Activated T-cell treated with anti-CD3 and anti-CD28 coated beads for 4 hours (primary cell): ENCODE measurements at regions not wholly inside any gene's neighbourhood (a gene's known extent, or its start where the extent isn't known, plus 50 kb on each side); places are given as distances from the start of the nearest gene placed in this dataset.

Experiments
- DNase-seq: peaks from one replicate; pipeline ENCODE4 v3.0.0-alpha.2; 2020

- DNase-seq = no peak
These were observed 62.1 kb upstream of the XCR1 start for GRCh38 chr3:46089237-46090011.

- no peak for DNase-seq
These were observed 60.6 kb upstream of the XCR1 start for GRCh38 chr3:46087871-46088270.

GRCh38 chr3:46086986-46087385 is 59.7 kb upstream of the XCR1 start:
- no peak for DNase-seq

GRCh38 chr3:46086083-46086437 is 58.8 kb upstream of the XCR1 start:
- no peak for DNase-seq

- no peak for DNase-seq
These were observed 58.3 kb upstream of the XCR1 start for GRCh38 chr3:46085421-46086082.

GRCh38 chr3:46083956-46084355 is 56.7 kb upstream of the XCR1 start:
- no peak for DNase-seq

GRCh38 chr3:46082849-46083248 is 55.6 kb upstream of the XCR1 start:
- DNase-seq = no peak

- no peak for DNase-seq
These were observed 54.7 kb upstream of the XCR1 start for GRCh38 chr3:46082021-46082420.

- no peak for DNase-seq
These were observed 53.7 kb upstream of the XCR1 start for GRCh38 chr3:46080969-46081345.

- DNase-seq = no peak
These were observed 53.1 kb upstream of the XCR1 start for GRCh38 chr3:46080124-46080968.

GRCh38 chr3:46078712-46079400 is 51.6 kb upstream of the XCR1 start:
- peak; percentile 91 for DNase-seq
